Chondrocyte (in vitro differentiated cells): ENCODE measurements at regions not wholly inside any gene's neighbourhood (a gene's known extent, or its start where the extent isn't known, plus 50 kb on each side); places are given as distances from the start of the nearest gene placed in this dataset.
A peak's percentile ranks its signal among the peaks of the same experiment; 100 is the strongest.

Source experiments
- DNase-seq: peaks from one replicate; pipeline ENCODE4 v3.0.0; 2021; ENCODE audit warnings: mixed read lengths, low spot score
- H3K27ac Mint-ChIP-seq: one replicate; pipeline ENCODE4 v1.8.0; 2021; ENCODE audit warnings: mild to moderate bottlenecking, moderate library complexity, mixed read lengths; ENCODE audit not compliant: unreplicated experiment
- H3K27me3 Mint-ChIP-seq: 2 replicates; pipeline ENCODE4 v1.8.0; 2021; ENCODE audit warnings: low read depth, mixed read lengths
- H3K36me3 Mint-ChIP-seq: 2 replicates; pipeline ENCODE4 v1.8.0; 2021; ENCODE audit warnings: low read depth, mixed read lengths
- H3K4me1 Mint-ChIP-seq: 2 replicates; pipeline ENCODE4 v1.8.0; 2021; ENCODE audit warnings: low read depth, mild to moderate bottlenecking, mixed read lengths
- H3K4me3 Mint-ChIP-seq: one replicate; pipeline ENCODE4 v1.8.0; 2021; ENCODE audit warnings: mild to moderate bottlenecking, moderate library complexity, mixed read lengths; ENCODE audit not compliant: unreplicated experiment
- H3K9me3 Mint-ChIP-seq: 2 replicates; pipeline ENCODE4 v1.8.0; 2021; ENCODE audit warnings: low read depth, mixed read lengths
- CTCF ChIP-seq: fragments of 200-600 bp; sonication (generic); IDR thresholded peaks from 2 replicates; pipeline ENCODE4 v1.5.0; 2021; ENCODE audit warnings: antibody characterized with exemption, mild to moderate bottlenecking, moderate library complexity

DNA sequence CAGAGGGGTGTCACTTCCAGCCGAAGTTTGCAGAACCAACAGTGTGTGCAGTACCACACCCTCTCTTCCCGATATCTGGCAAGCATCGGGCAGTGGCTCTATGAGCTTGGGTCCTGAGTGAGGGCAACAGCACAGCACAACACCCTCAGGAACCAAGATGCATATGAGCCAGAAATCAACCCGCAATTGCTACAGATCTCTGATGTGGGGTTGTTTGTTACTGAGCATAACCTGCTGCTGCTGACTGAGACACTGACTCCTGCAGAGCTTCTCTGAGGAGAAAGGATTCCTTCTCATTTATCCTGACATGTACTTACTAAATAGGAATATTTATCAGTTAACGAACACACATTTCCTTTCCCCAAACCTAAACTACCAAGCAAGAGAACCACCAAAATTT lies 218.3 kb downstream of the RBFOX3 start:
- Mint-ChIP-seq H3K4me1 (no peaks in the 10 kb centered on the region), H3K4me3 (no peak overlapping the region), H3K27me3 (peaks cover 62% of the 10 kb centered on the region), H3K27ac (no peak overlapping the region), H3K9me3 (no peaks in the 10 kb centered on the region), H3K36me3 (peaks cover 1% of the 10 kb centered on the region)
- TF ChIP-seq CTCF = no peak
- no peak for DNase-seq

DNA sequence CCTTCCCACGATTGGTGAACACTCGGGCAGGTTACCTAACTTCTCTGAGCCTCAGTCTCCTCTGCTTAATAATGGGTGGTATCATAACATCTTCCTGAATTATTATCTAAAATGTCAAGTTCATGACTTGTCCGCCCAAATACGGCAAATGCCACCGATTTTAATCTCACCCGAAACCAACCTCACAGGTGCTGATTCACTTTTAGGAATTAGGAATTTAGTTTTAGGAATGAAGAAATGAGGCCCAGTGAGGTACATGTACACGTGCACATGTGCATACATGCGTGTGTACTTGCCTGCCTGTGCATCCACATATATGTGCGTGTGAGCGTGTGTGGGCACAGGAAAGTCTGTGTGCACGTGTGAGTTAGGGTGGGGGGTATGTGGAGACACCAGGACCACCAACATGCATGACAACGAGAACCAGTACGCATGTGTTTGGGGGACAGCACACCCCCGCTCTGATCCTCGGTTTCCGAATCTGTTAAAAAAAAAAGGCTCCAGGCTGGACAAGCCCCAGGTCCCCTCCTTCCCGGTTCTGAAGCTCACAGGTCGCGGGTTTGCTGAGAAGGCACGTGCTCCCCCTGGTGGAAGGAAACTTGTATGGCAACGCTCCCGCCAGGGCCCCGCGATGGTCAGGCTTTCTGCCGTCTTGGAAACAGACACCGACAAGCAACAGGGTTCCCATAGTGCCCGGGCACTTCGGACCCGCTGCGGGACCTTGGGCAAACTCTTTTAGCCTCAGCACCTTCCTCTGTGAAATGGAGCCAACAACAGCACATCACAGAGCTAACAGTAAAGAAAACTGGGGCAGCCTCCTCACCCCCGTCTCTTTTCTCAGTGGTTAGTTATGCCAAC lies 219.2 kb downstream of the RBFOX3 start:
- Mint-ChIP-seq H3K9me3 (no peaks in the 10 kb centered on the region), H3K4me3 (no peak overlapping the region), H3K4me1 (no peaks in the 10 kb centered on the region), H3K36me3 (peaks cover 1% of the 10 kb centered on the region), H3K27me3 (peaks cover 62% of the 10 kb centered on the region), H3K27ac (no peak overlapping the region)
- DNase-seq = no peak
- peak; percentile 89 for TF ChIP-seq CTCF

DNA sequence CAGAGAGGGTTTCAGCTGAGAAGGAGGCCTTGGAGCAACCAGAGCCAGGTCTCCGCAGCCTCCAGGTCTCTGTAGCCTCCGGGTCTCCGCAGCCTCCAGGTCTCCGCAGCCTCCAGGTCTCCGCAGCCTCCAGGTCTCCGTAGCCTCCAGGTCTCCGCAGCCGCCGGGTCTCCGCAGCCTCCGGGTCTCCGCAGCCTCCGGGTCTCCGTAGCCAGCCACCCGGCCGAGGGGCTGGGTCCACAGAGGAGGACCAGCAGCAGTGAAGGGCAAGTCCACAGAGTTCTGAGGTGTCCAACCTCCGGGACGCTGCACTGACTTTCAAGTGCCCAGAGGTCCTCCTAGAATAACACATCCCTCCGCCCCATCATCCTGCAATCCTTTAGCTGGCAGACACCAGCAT lies 221.0 kb downstream of the RBFOX3 start:
- no peak for DNase-seq
- H3K4me1 Mint-ChIP-seq = no peaks in the 10 kb centered on the region
- no peak for TF ChIP-seq CTCF
- H3K27ac Mint-ChIP-seq = no peak overlapping the region
- H3K4me3 Mint-ChIP-seq = no peak overlapping the region
- H3K9me3 Mint-ChIP-seq = no peaks in the 10 kb centered on the region
- H3K27me3 Mint-ChIP-seq = peaks cover 57% of the 10 kb centered on the region
- H3K36me3 Mint-ChIP-seq = peaks cover 1% of the 10 kb centered on the region

- H3K27me3 Mint-ChIP-seq = peaks cover 55% of the 10 kb centered on the region
- H3K36me3 Mint-ChIP-seq = no peaks in the 10 kb centered on the region
- H3K27ac Mint-ChIP-seq = no peak overlapping the region
- no peaks in the 10 kb centered on the region for H3K4me1 Mint-ChIP-seq
- H3K9me3 Mint-ChIP-seq = no peaks in the 10 kb centered on the region
- peak; percentile 85 for TF ChIP-seq CTCF
- no peak for DNase-seq
- H3K4me3 Mint-ChIP-seq = no peak overlapping the region
Observed at GRCh38 chr17:79388556-79389295, 222.1 kb downstream of the RBFOX3 start.

DNA sequence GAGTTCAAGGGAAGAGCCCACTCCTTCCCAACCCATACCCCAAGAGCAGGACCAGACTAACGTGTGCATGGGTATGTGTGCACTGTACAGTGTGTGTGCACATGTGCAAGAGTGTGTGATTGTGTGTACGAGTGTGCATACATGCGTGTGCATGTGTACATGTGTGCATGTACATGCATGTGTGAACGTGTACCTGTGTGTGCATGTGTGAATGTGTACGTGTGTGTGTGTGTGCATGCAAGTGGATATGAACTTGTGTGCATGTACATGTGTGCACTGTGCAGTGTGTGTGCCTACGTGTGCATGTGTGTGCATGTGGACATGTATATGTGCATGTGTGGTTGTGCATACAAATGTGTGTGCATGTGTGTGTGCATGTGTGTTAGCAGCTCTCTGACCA lies 223.1 kb downstream of the RBFOX3 start:
- peaks cover 58% of the 10 kb centered on the region for H3K27me3 Mint-ChIP-seq
- TF ChIP-seq CTCF = no peak
- DNase-seq = no peak
- H3K36me3 Mint-ChIP-seq = no peaks in the 10 kb centered on the region
- no peaks in the 10 kb centered on the region for H3K4me1 Mint-ChIP-seq
- H3K27ac Mint-ChIP-seq = no peak overlapping the region
- H3K4me3 Mint-ChIP-seq = no peak overlapping the region
- H3K9me3 Mint-ChIP-seq = no peaks in the 10 kb centered on the region
